PC-3 (cell line): ENCODE measurements at regions not wholly inside any gene's neighbourhood (a gene's known extent, or its start where the extent isn't known, plus 50 kb on each side); places are given as distances from the start of the nearest gene placed in this dataset.

ENCODE experiments used
- ATAC-seq: fragments of 200-7000 bp; cut with Tn5 transposase; 2 replicates; pipeline ENCODE4 v1.9.1; 2020; ENCODE audit warnings: mild to moderate bottlenecking, moderate library complexity
- BruUV-seq: library from RNA; stranded (reverse); fragments of 400-500 nt; replicated peaks from 2 replicates; lab custom pipeline; 2021; lab: Mats Ljungman, UMichigan
- CTCF ChIA-PET: fragments of 300-600 bp; sonication (Branson Sonifier 250); formaldehyde crosslinking; loops from one replicate; lab custom pipeline; 2022; ENCODE audit warnings: antibody characterized with exemption; lab: Charles Lee
- POLR2A ChIA-PET: fragments of 300-600 bp; sonication (Branson Sonifier 250); formaldehyde crosslinking; loops from one replicate; lab custom pipeline; 2022; ENCODE audit warnings: antibody characterized with exemption; ENCODE audit not compliant: unreplicated experiment; lab: Charles Lee
- DNase-seq: peaks from one replicate; pipeline ENCODE4 v3.0.0-alpha.2; 2015
- H2AFZ ChIP-seq: fragments of 300-600 bp; sonication (generic); 2 replicates; pipeline ENCODE4 v1.6.0; 2016; ENCODE audit warnings: antibody characterized with exemption, low read length
- H3F3A ChIP-seq: fragments of 300-600 bp; sonication (generic); one replicate; pipeline ENCODE4 v1.6.0; 2017; ENCODE audit warnings: antibody characterized with exemption, low read length, control low read depth, mild to moderate bottlenecking; ENCODE audit not compliant: unreplicated experiment
- H3K27ac ChIP-seq: fragments of 300-600 bp; sonication (generic); 2 replicates; pipeline ENCODE4 v1.5.1; 2016; ENCODE audit warnings: mild to moderate bottlenecking, low read length
- H3K27me3 ChIP-seq: fragments of 300-600 bp; sonication (generic); 2 replicates; pipeline ENCODE4 v1.6.1; 2016; ENCODE audit warnings: low read length, mixed read lengths
- H3K36me3 ChIP-seq: fragments of 300-600 bp; sonication (generic); 2 replicates; pipeline ENCODE4 v1.6.1; 2016; ENCODE audit warnings: low read depth, mixed run types, low read length, mixed read lengths
- H3K4me1 ChIP-seq: fragments of 300-600 bp; sonication (generic); 2 replicates; pipeline ENCODE4 v1.5.1; 2016; ENCODE audit warnings: low read length; ENCODE audit not compliant: insufficient read depth
- H3K4me2 ChIP-seq: fragments of 300-600 bp; sonication (generic); 2 replicates; pipeline ENCODE4 v1.6.0; 2016; ENCODE audit warnings: low read length
- H3K4me3 ChIP-seq: fragments of 300-600 bp; sonication (generic); 2 replicates; pipeline ENCODE4 v1.5.1; 2016; ENCODE audit warnings: mild to moderate bottlenecking, low read length, mixed read lengths
- H3K79me2 ChIP-seq: fragments of 300-600 bp; sonication (generic); 2 replicates; pipeline ENCODE4 v1.6.1; 2017; ENCODE audit warnings: low read length, mixed read lengths
- H3K9ac ChIP-seq: fragments of 300-600 bp; sonication (generic); 2 replicates; pipeline ENCODE4 v1.6.0; 2016; ENCODE audit warnings: mild to moderate bottlenecking, low read length
- H3K9me2 ChIP-seq: fragments of 300-600 bp; sonication (generic); replicated peaks from 2 replicates; pipeline ENCODE4 v1.6.1; 2016; ENCODE audit warnings: mixed run types, low read length, mixed read lengths
- H3K9me3 ChIP-seq: fragments of 300-600 bp; sonication (generic); 2 replicates; pipeline ENCODE4 v1.6.1; 2016; ENCODE audit warnings: low read length, mixed read lengths
- H4K20me1 ChIP-seq: fragments of 300-600 bp; sonication (generic); 2 replicates; pipeline ENCODE4 v1.6.1; 2016; ENCODE audit warnings: low read length, mixed read lengths
- EZH2 ChIP-seq: fragments of 300-600 bp; sonication (generic); IDR thresholded peaks from one replicate; pipeline ENCODE4 v1.6.1; 2017; ENCODE audit warnings: antibody characterized with exemption, mild to moderate bottlenecking, low read length; ENCODE audit not compliant: unreplicated experiment
- EZH2phosphoT487 ChIP-seq: fragments of 300-600 bp; sonication (generic); IDR thresholded peaks from 2 replicates; pipeline ENCODE4 v1.6.1; 2018; ENCODE audit warnings: mild to moderate bottlenecking, antibody characterized with exemption, low read length, borderline replicate concordance
- intact Hi-C: fragments of 100-400 bp; cut with micrococcal nuclease; formaldehyde crosslinking; loops from 2 replicates; pipeline ENCODE4 v1.9.0; 2023
- TF ChIP-seq, protein P1 (sequence below): fragments of 300-600 bp; sonication (generic); conservative IDR thresholded peaks from 2 replicates; pipeline ENCODE4 v1.5.1; 2017; ENCODE audit warnings: antibody characterized with exemption, low read depth, mild to moderate bottlenecking, low read length

GRCh38 chr11:37503411-37504059 is 905.5 kb upstream of the RAG2 start:
- Histone ChIP-seq H3K27ac (peak overlapping the region; percentile 100), H3K27me3 (no peaks in the 10 kb centered on the region), H4K20me1 (no peaks in the 10 kb centered on the region), H3K4me2 (peak overlapping the region; percentile 81), H3K9me2 (no peaks in the 10 kb centered on the region; the same call in 1 of the 2 replicates), H3K9ac (peak overlapping the region; percentile 70), H3F3A (peaks cover 12% of the 10 kb centered on the region), H2AFZ (peak overlapping the region; percentile 42), H3K4me3 (no peak overlapping the region), H3K4me1 (peaks cover 65% of the 10 kb centered on the region), H3K79me2 (no peaks in the 10 kb centered on the region), H3K36me3 (no peaks in the 10 kb centered on the region), H3K9me3 (no peaks in the 10 kb centered on the region)
- peak; percentile 17 for DNase-seq
- intact Hi-C loops: loop anchor here (5.0 to 10.0 kb wide), 2 partner anchors 49 to 181 kb away; no protein-coding TSS in a partner anchor
- no peak for ATAC-seq
- BruUV-seq: no TSS peak
- CTCF ChIA-PET: interaction anchor here (0.6 kb wide), 1 partner anchor 14 kb away, joined by 3 read pairs; no protein-coding TSS in a partner anchor
- TF ChIP-seq EZH2: no peak
- TF ChIP-seq EZH2phosphoT487: no peak
- POLR2A ChIA-PET: no interaction called here

- peaks cover 74% of the 10 kb centered on the region for H3K4me1 ChIP-seq
- peaks cover 12% of the 10 kb centered on the region for H3F3A ChIP-seq
- intact Hi-C loops: loop anchor here (5.0 to 10.0 kb wide), 2 partner anchors 47 to 180 kb away; no protein-coding TSS in a partner anchor
- H3K27me3 ChIP-seq: no peaks in the 10 kb centered on the region
- no peak overlapping the region for H3K9ac ChIP-seq
- POLR2A ChIA-PET: no interaction called here
- BruUV-seq: no TSS peak
- ATAC-seq (no peak), DNase-seq (no peak)
- peak overlapping the region; percentile 100 for H3K27ac ChIP-seq
- no peaks in the 10 kb centered on the region for H3K9me3 ChIP-seq
- H2AFZ ChIP-seq: no peak overlapping the region
- H3K9me2 ChIP-seq: no peaks in the 10 kb centered on the region; the same call in 1 of the 2 replicates
- no peaks in the 10 kb centered on the region for H3K79me2 ChIP-seq
- TF ChIP-seq EZH2: no peak
- TF ChIP-seq, protein P1, sequence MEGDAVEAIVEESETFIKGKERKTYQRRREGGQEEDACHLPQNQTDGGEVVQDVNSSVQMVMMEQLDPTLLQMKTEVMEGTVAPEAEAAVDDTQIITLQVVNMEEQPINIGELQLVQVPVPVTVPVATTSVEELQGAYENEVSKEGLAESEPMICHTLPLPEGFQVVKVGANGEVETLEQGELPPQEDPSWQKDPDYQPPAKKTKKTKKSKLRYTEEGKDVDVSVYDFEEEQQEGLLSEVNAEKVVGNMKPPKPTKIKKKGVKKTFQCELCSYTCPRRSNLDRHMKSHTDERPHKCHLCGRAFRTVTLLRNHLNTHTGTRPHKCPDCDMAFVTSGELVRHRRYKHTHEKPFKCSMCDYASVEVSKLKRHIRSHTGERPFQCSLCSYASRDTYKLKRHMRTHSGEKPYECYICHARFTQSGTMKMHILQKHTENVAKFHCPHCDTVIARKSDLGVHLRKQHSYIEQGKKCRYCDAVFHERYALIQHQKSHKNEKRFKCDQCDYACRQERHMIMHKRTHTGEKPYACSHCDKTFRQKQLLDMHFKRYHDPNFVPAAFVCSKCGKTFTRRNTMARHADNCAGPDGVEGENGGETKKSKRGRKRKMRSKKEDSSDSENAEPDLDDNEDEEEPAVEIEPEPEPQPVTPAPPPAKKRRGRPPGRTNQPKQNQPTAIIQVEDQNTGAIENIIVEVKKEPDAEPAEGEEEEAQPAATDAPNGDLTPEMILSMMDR: no peak
- TF ChIP-seq EZH2phosphoT487: no peak
- H4K20me1 ChIP-seq: no peaks in the 10 kb centered on the region
- H3K4me2 ChIP-seq: no peak overlapping the region
- CTCF ChIA-PET: no interaction called here
- no peaks in the 10 kb centered on the region for H3K36me3 ChIP-seq
- no peak overlapping the region for H3K4me3 ChIP-seq
Measured at GRCh38 chr11:37502202-37502601, 904.2 kb upstream of the RAG2 start.

DNA sequence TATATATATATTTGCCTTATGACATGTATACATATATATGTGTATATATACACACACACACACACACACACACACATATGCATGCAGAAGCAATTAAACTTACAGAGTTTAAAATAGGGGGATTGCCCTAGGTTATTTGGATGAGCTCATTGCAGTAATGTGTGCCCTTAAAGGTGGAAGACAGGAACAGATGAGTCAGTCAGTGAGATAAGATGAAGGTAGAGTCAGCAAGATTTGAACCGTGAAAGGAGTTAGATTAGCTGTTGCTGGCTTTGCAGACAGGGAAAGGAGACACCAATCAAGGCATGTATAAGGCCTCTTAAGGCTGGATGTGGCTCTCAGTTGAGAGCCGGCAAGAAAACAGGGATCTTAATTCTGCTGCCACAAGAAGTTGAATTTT is 902.4 kb upstream of the RAG2 start:
- Histone ChIP-seq H3K27ac (peak overlapping the region; percentile 75), H3K4me3 (no peak overlapping the region), H3F3A (peaks cover 8% of the 10 kb centered on the region), H3K9me2 (no peaks in the 10 kb centered on the region), H3K79me2 (no peaks in the 10 kb centered on the region), H3K36me3 (no peaks in the 10 kb centered on the region), H3K4me2 (peak overlapping the region; percentile 13; the same call in 1 of the 2 replicates), H3K4me1 (peaks cover 78% of the 10 kb centered on the region), H3K9me3 (no peaks in the 10 kb centered on the region), H4K20me1 (no peaks in the 10 kb centered on the region), H3K9ac (peak overlapping the region; percentile 38; the same call in 1 of the 2 replicates), H2AFZ (no peak overlapping the region), H3K27me3 (no peaks in the 10 kb centered on the region)
- ChIA-PET POLR2A (no interaction called here), CTCF (no interaction called here)
- peak; percentile 7; the same call in 1 of the 2 replicates for ATAC-seq
- BruUV-seq: no TSS peak
- TF ChIP-seq EZH2phosphoT487: no peak
- no peak for TF ChIP-seq EZH2
- peak; percentile 75 for DNase-seq
- intact Hi-C loops: loop anchor here (5.0 to 10.0 kb wide), 2 partner anchors 46 to 178 kb away; no protein-coding TSS in a partner anchor
